ENCODE measurements at regions not wholly inside any gene's neighbourhood (a gene's known extent, or its start where the extent isn't known, plus 50 kb on each side); places are given as distances from the start of the nearest gene placed in this dataset.

GRCh38 chr16:86128246-86128645, 229.3 kb downstream of the IRF8 start:
- TF ChIP-seq CTCF (conservative IDR thresholded peaks at IDR 0.05 in 1 of 2, IDR thresholded peaks at IDR 0.05 in 1 of 2; ENCODE audit: extremely low read depth in 1 of 2, insufficient read depth in 1 of 2, low read depth in 1 of 2, low read length in 2 of 2) (no peak), EZH2 (IDR thresholded peaks at IDR 0.05; ENCODE audit: borderline replicate concordance, low read length) (no peak)
